AG09319 (cell line): ENCODE measurements at regions not wholly inside any gene's neighbourhood (a gene's known extent, or its start where the extent isn't known, plus 50 kb on each side); places are given as distances from the start of the nearest gene placed in this dataset.
"Not testable (repeated sequence)": the region's sequence is repeated elsewhere in the genome, so short reads cannot be mapped to it uniquely, and the experiment has no call there.

Experiments
- DNase-seq: peaks from one replicate; pipeline ENCODE4 v3.0.0-alpha.2; 2010; ENCODE audit warnings: low read depth; ENCODE audit errors: extremely low read depth
- CTCF ChIP-seq: IDR thresholded peaks from 2 replicates; pipeline ENCODE4 v1.5.1; 2011; ENCODE audit warnings: low read depth, mild to moderate bottlenecking, inconsistent platforms, low read length, moderate library complexity

DNA sequence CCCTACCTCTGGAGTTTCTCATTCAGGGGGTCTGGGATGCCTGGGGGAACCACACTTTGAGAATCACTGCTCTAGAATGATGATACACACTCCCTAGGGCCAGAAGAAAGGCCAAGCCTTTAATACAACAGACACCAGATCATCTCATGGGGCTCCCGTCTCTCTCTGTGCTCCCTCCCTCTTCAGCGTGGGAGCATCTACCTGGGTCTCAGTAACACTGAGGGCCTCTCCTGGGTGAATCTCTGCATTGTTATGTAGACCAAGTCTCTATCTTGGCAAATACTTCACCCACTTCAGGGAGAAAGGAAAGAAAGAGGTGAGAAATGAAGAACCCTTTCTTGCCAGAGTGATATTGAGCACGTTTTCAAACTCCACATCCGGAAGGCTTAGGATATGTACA lies 65.4 kb upstream of the KCNK12 start:
- TF ChIP-seq CTCF = no peak
- DNase-seq = no peak

- DNase-seq = no peak
- TF ChIP-seq CTCF = no peak
Measured at GRCh38 chr2:47632754-47633153, 62.0 kb upstream of the KCNK12 start.

DNA sequence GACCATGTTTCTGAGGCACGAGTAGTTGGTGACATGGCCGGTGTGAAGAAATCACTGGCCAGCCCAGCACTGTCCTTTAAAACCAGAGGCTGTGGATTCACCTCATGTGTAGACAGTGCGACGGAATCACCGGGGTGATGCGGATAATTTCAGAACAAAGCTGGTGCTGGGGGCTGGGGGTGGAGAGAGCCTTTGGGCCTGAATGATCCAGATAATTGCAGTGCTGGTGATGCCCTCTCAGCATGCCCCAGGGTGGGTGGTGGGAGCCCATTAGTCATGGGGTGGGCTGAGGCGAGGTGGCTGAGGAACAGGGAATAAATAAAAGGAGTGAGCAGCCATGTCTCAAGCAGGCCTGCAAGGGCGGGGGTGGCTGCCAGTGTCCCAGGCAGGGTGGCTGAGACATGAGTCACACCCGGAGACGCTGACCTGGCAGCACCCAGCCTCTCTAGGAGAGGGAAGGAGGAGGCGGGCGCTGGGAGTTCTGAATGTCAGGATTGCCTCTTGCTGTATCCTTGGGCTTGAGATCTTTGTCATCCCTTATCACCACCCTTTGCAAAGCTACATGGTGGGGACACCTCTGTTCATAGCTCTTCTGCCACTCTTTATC lies 61.1 kb upstream of the KCNK12 start:
- no peak for TF ChIP-seq CTCF
- no peak for DNase-seq

DNA sequence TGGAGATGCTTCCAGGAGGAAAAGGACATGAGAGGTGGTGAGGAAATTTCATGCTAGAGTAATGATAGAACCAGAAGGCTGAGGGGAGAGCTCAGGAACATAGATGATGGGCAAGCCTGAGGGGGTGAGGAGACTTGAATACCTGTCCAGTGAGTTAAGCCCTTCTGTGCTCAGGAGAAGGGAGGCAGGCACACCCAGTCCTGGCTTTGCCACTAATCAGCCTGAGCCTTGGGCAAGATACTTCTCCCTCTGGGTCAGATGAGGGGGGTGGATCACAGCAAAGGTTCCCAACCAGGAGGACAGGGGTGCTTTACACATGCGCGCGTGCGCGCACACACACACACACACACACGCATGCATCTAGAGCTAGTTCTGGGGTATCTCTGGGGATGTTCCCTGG lies 60.5 kb upstream of the KCNK12 start:
- TF ChIP-seq CTCF = no peak
- no peak for DNase-seq

DNA sequence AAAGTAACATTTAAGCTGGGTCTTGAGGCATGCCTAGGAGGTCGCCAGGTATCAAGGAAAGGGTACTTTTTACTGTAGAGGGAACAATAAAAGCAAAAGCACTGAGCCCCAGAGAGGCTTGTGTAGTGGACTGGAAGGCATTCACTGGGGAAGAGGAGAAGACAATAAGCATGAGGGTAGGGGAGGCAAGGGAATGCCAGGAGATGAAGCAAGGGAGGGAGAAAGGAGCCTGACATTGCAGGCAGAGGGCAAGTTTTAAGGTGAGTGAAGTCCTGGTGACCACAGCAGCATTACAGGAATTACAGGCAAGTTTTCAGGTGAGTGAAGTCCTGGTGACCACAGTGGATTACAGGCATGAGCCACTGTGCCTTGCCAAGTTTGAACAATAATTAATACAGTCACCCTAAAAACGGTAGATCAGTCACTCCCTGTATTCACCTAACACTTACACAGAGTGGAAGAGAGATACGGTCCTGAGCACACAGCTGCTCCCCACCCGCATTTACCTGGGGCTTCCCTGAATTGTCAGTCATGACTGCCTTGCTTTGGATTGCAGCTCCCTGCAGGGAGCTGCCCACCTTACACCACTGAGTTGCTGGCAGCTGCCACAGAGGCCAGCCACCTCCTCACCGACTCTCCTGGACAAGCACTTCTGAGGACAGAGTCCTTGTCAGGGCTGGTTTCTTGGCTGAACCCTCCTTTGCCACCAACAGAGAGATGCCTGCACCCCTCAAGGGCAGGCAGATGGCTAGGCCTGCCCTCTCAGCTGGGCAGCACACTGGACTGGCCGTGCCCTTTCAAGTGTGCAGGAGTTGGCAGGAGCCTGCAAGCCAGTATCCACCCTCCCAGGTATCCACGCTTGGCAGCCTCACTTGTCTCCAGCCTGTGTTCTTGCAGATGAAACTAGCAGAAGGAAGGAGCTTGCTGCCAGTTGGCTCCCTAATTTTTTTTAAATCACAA lies 59.0 kb upstream of the KCNK12 start:
- no peak for TF ChIP-seq CTCF
- no peak for DNase-seq

DNA sequence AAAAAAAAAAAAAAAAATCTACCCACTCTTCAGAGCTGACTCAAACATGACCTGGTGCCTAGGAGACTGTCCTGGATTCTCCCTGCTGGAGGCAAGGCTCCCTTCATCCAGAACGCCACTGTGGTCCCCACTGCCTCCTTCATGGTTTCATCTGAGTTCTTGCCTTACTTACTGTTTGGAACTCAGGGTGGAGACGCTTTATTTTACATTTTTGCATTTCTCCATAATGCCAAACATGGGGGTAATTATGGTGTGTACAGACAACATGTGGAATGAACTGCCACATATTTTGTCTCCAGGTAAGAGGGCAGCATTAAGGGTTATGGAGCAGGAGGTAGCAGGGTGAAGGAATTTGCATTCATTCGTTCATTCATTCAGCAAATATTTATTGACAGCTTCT lies 58.1 kb upstream of the KCNK12 start:
- no peak for TF ChIP-seq CTCF
- no peak for DNase-seq

GRCh38 chr2:47626664-47627063 lies 55.9 kb upstream of the KCNK12 start:
- DNase-seq = no peak
- no peak for TF ChIP-seq CTCF

DNA sequence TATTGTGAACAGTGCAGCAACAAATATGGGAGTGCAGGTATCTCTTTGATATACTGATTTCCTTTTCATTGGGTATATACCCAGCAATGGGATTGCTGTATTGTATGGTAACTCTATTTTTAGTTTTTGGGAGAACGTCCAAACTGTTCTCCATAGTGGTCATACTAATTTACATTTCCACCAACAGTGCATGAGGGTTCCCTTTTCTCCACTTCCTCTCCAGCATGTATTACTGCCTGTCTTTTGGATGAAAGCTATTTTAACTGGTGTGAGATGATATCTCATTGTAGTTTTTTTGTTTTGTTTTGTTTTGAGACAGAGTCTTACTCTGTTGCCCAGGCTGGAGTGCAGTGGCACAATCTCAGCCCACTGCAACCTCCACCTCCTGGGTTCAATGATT lies 52.4 kb upstream of the KCNK12 start:
- DNase-seq = not testable (repeated sequence)
